ENCODE measurements at regions not wholly inside any gene's neighbourhood (a gene's known extent, or its start where the extent isn't known, plus 50 kb on each side); places are given as distances from the start of the nearest gene placed in this dataset.

DNA sequence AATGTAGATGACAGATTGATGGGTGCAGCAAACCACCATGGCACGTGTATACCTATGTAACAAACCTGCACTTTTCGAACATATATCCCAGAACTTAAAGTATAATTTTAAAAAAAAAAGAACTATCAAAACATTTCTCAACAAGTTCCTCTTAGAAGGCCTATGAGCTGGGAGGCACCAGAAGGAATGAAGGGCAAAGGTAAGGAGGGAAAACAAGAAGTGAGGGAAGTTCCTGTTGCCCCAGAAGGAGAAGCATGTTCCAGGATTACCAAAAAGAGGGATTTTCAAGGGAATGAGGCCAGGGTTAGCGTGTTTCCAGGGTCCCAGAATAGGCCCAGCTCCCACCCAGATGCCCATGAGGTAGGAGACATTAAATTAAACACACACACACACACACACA, 361.0 kb downstream of the SETD4 start:
- H3K4me3 Mint-ChIP-seq, result no peak overlapping the region
- POLR2A ChIA-PET, result no interaction called here
- no peak for DNase-seq
- H3K27me3 Mint-ChIP-seq, result peaks cover 13% of the 10 kb centered on the region
- intact Hi-C loops (cut with micrococcal nuclease), result no loop called here
- H3K27ac Mint-ChIP-seq, result no peak overlapping the region
- TF ChIP-seq, protein P1, sequence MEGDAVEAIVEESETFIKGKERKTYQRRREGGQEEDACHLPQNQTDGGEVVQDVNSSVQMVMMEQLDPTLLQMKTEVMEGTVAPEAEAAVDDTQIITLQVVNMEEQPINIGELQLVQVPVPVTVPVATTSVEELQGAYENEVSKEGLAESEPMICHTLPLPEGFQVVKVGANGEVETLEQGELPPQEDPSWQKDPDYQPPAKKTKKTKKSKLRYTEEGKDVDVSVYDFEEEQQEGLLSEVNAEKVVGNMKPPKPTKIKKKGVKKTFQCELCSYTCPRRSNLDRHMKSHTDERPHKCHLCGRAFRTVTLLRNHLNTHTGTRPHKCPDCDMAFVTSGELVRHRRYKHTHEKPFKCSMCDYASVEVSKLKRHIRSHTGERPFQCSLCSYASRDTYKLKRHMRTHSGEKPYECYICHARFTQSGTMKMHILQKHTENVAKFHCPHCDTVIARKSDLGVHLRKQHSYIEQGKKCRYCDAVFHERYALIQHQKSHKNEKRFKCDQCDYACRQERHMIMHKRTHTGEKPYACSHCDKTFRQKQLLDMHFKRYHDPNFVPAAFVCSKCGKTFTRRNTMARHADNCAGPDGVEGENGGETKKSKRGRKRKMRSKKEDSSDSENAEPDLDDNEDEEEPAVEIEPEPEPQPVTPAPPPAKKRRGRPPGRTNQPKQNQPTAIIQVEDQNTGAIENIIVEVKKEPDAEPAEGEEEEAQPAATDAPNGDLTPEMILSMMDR (IDR thresholded peaks at IDR 0.05), result no peak
- H3K9me3 Mint-ChIP-seq, result no peaks in the 10 kb centered on the region
- no peaks in the 10 kb centered on the region for H3K4me1 Mint-ChIP-seq
- ATAC-seq (ENCODE audit: low read depth), result no peak
- no peaks in the 10 kb centered on the region for H3K36me3 Mint-ChIP-seq (ENCODE audit: low read depth)
- CTCF ChIA-PET, result no interaction called here

DNA sequence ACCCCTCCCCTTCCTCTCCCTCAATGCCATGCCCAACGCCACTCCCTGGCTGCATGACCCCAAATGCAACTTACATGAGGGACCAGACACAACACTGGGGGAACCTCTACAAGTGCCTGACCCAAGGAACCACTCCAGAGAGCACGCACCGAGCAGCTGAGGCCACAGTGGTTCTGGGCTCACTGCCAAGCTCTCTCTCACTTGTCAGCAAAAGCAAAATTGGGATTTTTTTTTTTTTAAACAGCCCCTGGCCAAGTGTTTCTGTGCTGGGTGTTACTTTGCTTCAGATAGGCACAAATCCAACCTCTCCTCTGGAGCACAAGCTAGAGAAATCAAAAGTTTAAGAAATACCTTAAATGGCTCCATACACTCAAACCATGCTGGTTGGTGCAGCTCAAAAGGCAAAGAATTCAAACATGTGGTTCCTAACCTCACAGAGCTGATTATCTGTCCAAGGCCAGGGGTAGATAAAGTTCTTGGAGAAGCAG, 363.0 kb downstream of the SETD4 start:
- ChIA-PET POLR2A (no interaction called here), CTCF (no interaction called here)
- Mint-ChIP-seq H3K4me1 (no peaks in the 10 kb centered on the region), H3K27me3 (peaks cover 9% of the 10 kb centered on the region), H3K27ac (no peak overlapping the region), H3K9me3 (no peaks in the 10 kb centered on the region), H3K36me3 (ENCODE audit: low read depth) (no peaks in the 10 kb centered on the region), H3K4me3 (no peak overlapping the region)
- intact Hi-C loops (cut with micrococcal nuclease), result no loop called here
- ATAC-seq (ENCODE audit: low read depth) (no peak), DNase-seq (no peak)
- TF ChIP-seq, protein P1 (IDR thresholded peaks at IDR 0.05), result no peak

DNA sequence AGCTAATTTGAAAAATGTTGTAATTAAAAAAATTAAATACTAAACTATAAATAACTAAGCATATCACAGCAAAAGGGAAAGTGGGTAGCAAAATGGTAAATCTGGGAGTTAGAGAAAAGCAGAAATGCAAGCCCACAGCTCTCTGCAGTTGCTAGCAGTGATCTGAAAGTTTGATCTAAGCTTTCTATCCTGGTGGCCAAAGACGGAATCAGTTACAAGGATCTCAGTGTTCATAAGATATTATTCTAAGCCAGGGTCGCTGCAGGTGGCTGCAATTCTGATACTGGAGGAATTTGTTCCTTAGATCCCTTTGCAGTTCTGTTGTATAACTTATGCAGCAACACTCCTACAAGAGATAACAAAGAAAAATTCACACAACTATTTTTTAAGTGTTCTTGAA, 363.7 kb downstream of the SETD4 start:
- TF ChIP-seq, protein P1 (IDR thresholded peaks at IDR 0.05), result no peak
- CTCF ChIA-PET, result no interaction called here
- no peaks in the 10 kb centered on the region for H3K9me3 Mint-ChIP-seq

DNA sequence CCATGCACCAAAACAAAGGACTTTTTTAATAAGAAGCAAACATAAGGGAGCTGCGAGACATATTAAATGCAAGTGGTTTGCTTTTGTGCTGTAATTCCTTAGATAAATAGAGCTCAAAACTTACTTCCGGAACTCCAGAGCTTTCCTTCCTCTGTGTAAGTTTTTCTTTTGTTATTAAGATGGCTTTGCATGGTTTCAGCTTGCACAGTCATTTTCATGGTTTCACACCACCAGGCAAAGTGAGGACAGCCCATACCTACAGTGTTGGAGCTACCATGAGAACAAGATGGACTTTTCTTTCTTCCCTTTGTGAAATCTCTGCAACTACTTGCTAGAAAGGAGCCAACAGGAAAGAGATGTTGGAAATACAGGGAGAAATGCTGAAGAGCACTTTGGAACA, 368.0 kb downstream of the SETD4 start:
- POLR2A ChIA-PET, result no interaction called here
- Mint-ChIP-seq H3K27ac (no peak overlapping the region), H3K27me3 (peaks cover 13% of the 10 kb centered on the region), H3K9me3 (no peaks in the 10 kb centered on the region), H3K36me3 (ENCODE audit: low read depth) (no peaks in the 10 kb centered on the region), H3K4me1 (no peaks in the 10 kb centered on the region), H3K4me3 (no peak overlapping the region)
- ATAC-seq (ENCODE audit: low read depth), result no peak
- no peak for DNase-seq
- intact Hi-C loops (cut with micrococcal nuclease), result no loop called here
- CTCF ChIA-PET, result no interaction called here
- TF ChIP-seq, protein P1 (IDR thresholded peaks at IDR 0.05), result no peak

More for the DNA sequence above, 363.7 kb downstream of the SETD4 start:
- Mint-ChIP-seq H3K4me1 (no peaks in the 10 kb centered on the region), H3K27ac (no peak overlapping the region), H3K27me3 (peaks cover 9% of the 10 kb centered on the region), H3K4me3 (no peak overlapping the region), H3K36me3 (ENCODE audit: low read depth) (no peaks in the 10 kb centered on the region)
- no peak for DNase-seq
- POLR2A ChIA-PET, result no interaction called here
- intact Hi-C loops (cut with micrococcal nuclease), result no loop called here
- no peak for ATAC-seq (ENCODE audit: low read depth)

DNA sequence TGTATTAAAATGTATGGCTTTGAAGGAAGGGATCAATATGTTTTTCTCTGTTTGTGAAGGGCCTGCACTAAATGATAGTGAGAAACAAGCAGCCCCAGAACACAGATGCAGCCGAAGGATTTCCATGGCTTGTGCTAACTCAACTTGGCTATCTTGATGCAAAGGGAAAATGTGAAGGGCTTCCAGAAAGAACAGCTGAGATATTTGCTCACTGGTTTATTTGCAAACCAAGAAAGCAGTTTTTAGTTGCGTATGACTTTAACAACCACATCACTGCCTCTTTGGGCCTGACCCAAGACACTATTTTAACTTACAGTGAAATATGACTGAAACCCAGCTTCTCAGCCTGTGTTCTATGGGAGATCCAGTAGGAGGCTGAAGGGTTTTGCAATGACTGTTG, 369.9 kb downstream of the SETD4 start:
- TF ChIP-seq, protein P1 (IDR thresholded peaks at IDR 0.05), result no peak
- ATAC-seq (ENCODE audit: low read depth), result no peak
- intact Hi-C loops (cut with micrococcal nuclease), result no loop called here
- Mint-ChIP-seq H3K4me3 (no peak overlapping the region), H3K36me3 (ENCODE audit: low read depth) (no peaks in the 10 kb centered on the region), H3K9me3 (no peaks in the 10 kb centered on the region), H3K4me1 (no peaks in the 10 kb centered on the region), H3K27me3 (peaks cover 16% of the 10 kb centered on the region), H3K27ac (no peak overlapping the region)
- POLR2A ChIA-PET, result no interaction called here
- CTCF ChIA-PET, result no interaction called here
- no peak for DNase-seq

All from activated B cell treated with CpG ODN at 0.5 μM for 24 hours (primary cell).